Suppressor macrophage treated with lipopolysaccharide for 4 hours (primary cell): ENCODE measurements at regions not wholly inside any gene's neighbourhood (a gene's known extent, or its start where the extent isn't known, plus 50 kb on each side); places are given as distances from the start of the nearest gene placed in this dataset.
"Not testable (repeated sequence)": the region's sequence is repeated elsewhere in the genome, so short reads cannot be mapped to it uniquely, and the experiment has no call there.

Experiments
- DNase-seq: peaks from one replicate; pipeline ENCODE4 v3.0.0-alpha.2; 2020

DNA sequence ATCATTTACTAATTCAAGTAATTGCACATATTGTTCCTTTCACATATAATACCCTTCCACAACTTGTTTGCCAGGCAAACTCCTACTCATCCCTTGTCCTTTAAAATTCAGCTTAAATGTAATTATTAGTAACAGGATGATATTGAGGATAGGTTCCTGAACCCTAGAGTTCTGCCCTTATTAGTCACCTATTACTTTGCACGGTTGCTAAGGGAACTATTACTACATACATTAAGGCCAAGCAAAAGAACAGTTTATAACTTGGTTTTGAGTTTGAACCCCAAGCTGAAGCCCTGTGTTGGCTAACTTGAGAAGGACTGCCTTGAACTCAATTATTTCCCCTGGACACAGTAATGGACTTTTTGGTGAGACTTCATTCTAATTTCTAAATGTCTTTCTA lies 529.7 kb downstream of the IGSF11 start:
- DNase-seq, result no peak

- no peak for DNase-seq
These were observed 528.9 kb downstream of the IGSF11 start for GRCh38 chr3:118505784-118506183.

- no peak for DNase-seq
These were observed 523.2 kb downstream of the IGSF11 start for GRCh38 chr3:118511402-118511801.

- DNase-seq, result no peak
These were observed 522.3 kb downstream of the IGSF11 start for GRCh38 chr3:118512301-118512700.

DNA sequence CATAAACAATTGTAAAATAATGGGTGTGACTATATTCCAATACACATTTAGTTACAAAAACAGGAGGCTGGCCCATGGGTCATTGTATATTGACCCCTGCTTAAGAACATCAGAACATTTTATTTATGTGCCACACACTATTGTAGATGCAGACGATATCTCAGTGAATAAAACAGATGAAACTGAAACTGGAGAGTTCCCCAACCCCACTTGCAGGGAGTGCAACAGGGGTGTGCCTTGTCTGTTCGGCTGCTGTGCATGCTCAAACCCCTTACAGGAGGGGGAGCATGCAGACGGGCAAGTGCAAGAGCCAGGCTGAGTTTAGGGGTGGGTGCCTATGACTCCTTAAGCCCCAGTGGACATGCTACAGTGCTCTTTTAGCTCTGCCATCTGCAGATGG lies 509.6 kb downstream of the IGSF11 start:
- DNase-seq, result no peak

GRCh38 chr3:118526758-118527513 lies 507.7 kb downstream of the IGSF11 start:
- no peak for DNase-seq

DNA sequence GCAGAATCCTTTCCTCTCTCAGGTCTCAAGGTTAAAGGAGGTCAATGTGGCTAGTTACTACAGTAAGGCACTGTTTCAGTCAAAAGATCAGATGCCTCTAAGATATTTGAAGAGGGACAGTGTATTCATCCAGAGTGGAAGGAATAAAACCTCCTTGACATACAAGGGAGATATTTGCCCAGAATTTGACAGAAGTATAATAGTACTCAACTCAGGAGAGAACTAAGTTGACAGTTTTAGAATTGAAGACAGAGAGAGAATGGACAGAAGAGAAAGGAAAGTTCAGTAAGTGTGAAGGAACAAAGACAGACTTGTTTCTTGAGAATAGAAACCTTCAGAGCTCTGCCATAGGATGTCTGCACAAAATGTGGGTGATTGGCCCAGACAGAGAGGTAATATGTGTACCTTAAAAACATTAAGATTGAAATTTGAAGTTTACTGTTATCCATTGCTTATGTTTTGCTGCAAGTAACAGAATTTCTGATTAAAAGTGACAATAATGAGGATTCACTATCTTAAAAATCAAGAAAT lies 507.1 kb downstream of the IGSF11 start:
- DNase-seq, result no peak

DNA sequence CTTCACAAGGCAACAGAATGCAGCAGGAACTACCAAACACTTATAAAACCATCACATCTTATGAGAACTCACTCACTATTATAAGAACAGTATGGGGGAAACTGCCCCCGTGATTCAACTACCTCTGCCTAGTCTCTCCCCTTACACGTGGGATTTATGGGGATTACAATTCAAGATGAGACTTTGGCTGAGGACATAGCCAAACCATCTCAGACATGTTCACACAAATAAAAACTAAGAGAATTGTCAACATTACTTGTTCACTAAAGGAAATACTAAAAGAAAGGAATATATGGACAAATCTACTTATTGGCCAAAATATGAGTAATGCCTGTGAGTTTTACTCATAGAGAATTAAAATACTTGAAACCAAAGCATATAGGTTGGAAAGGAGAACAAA lies 505.1 kb downstream of the IGSF11 start:
- DNase-seq, result no peak

DNA sequence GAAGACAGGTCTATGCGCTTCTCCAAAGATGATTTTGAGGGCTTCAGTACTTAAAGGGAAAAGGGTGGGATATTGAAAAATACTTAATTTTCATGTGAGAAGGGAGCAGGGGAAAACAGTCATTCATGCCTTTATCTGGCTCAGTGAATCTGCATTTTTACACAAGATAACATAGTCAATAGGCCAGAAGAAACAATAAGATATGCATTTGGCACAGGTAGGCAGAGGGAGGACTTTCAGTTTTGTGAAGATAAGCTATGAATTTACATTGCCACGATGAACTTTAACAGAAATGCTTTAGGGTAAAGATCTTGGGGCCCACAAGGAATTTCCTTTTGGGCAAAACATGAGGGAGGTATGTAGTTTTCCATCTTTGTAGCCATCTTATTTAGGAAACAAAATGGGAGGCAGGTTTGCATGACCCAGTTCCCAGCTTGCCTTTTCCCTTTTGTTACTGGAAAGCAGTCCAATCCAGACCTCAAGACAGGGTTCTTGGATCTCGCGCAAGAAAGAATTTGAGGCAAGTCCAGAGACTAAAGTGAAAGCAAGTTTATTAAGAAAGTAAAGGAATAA lies 504.2 kb downstream of the IGSF11 start:
- DNase-seq, result no peak

GRCh38 chr3:118530927-118531356 lies 503.7 kb downstream of the IGSF11 start:
- DNase-seq, result not testable (repeated sequence)

DNA sequence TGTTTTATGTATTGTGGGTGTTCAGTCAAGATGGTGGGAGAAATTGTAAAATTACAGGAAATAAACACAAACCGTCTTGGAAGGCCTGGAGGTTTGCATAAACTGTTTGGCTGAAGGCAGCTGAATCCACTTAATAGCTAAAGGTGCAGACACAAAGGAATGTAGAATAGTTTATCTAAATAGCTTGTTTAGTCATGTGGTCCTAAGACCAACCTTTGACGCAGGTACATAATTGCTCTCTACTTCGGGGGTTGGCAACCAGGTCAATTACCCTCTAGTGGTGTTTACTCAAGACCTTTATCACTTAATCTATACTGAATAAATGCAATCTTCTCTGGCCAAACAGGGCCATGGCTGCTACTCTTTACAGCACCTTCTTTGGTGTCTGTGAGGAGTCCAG lies 502.8 kb downstream of the IGSF11 start:
- no peak for DNase-seq

DNA sequence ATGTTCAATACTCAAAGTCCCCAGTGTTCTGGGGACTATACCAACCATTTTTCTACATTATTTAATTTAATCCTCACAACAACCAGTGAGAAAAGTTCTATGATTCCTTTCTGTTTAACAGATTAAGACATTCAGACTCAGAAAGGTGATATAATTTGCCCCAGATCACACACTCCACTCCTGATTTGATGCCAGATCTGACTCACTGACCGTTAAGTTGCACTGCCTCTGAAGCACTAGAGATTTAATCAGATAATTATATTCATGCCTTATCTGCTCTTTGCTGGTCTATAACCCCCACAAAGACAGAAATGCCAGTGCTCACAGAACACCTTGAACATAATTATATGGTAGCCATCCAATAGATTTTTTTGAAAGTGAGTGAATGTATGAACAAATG lies 501.0 kb downstream of the IGSF11 start:
- no peak for DNase-seq

DNA sequence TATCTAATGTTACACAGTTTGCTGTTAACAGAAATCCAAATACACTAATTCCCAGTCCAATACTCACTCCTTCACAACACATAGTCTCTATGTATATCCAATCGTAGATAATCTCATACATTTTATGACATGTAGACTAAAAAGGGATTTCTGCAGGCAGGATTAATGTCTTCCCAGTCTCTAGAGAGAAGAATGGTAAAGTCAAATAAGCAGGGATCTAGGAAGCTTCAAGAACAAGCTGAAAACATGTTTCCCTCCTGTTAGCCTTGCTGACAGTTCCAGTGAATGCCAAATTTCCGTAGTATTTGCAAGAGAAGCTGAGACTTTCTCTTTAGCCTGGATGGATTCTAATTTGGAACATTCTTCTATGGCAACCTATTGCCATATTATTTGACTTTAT lies 500.1 kb downstream of the IGSF11 start:
- DNase-seq, result no peak

DNA sequence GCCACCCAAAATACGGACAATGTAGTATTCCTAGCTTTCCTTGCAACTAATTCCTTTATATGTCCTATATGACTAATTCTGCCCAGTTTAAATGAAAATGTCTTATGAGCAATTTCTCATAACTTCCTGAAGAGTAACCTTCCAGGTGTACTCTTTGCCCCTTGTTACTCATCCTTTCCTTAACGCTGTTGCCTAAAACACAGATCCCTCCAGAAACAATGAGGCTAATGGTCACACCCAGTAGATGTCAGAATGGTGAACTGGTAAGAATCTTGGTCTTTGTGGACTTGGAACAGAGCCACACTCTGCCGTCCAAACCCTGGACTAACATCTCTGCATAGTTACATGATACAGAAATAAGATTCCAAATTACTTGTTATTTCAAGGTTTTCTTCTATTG lies 497.9 kb downstream of the IGSF11 start:
- DNase-seq, result no peak

- DNase-seq, result no peak
These were observed 497.2 kb downstream of the IGSF11 start for GRCh38 chr3:118537454-118537853.

DNA sequence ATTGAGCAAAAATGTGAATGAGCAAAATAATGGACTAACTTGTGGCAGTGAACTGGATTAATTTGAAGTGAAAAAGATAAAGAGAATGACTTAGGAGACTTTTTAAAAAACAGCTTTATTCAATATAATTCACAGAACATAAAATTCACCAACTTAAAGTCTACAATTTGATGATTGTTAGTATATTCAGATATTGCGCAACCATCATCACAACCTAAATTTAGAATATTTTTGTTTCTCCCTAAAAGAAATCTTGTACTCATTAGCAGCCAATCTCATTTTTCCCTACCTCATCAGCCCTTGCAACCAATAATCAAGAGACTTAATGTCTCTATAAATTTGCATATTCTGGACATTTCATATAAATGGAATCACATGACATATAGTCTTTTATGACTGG lies 496.5 kb downstream of the IGSF11 start:
- DNase-seq, result no peak

DNA sequence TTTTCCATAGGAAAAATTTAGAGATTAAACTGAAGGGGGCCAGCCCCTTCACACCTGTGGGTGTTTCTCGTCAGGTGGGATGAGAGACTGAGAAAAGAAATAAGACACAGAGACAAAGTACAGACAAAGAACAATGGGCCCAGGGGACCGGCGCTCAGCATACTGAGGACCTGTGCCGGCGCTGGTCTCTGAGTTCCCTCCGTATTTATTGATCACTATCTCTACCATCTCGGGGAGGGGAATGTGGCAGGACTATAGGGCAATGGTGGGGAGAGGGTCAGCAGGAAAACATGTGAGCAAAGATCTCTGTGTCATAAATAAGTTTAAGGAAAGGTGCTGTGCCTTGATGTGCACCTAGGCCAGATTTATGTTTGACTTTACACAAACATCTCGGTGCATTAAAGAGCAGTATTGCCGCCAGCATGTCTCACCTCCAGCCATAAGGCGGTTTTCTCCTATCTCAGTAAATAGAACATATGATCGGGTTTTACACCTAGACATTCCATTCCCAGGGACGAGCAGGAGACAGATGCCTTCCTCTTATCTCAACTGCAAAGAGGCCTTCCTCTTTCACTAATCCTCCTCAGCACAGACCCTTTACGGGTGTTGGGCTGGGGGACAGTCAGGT lies 494.7 kb downstream of the IGSF11 start:
- not testable (repeated sequence) for DNase-seq

DNA sequence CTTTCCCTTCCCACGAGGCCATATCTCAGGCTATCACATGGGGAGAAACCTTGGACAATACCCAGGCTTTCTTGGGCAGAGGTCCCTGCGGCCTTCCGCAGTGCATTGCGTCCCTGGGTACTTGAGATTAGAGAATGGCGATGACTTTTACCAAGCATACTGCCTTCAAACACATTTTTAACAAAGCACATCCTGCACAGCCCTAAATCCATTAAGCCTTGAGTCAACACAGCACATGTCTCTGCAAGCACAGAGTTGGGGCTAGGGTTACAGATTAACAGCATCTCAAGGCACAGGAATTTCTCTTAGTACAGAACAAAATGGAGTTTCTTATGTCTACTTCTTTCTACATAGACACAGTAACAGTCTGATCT lies 494.2 kb downstream of the IGSF11 start:
- not testable (repeated sequence) for DNase-seq

GRCh38 chr3:118540826-118541225 lies 493.8 kb downstream of the IGSF11 start:
- DNase-seq, result no peak

DNA sequence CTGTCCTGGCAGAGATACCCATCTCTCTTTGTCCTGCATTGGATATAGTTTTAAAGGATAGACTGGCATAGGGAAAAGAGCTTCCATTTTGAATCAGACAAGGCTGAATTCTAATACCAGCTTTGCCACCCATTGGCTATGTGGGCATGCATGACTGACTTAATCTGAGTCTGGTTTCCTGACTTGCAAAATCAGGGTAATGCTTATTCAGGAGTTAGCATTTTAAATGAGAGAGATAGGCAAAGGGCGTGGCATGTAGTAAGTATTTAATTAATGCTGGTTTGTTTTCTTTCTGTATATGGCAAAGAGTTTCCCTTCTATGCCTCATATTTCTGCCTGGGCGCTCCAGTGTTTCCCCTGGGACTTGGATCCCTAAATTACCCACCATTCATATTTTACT lies 492.9 kb downstream of the IGSF11 start:
- DNase-seq, result no peak

DNA sequence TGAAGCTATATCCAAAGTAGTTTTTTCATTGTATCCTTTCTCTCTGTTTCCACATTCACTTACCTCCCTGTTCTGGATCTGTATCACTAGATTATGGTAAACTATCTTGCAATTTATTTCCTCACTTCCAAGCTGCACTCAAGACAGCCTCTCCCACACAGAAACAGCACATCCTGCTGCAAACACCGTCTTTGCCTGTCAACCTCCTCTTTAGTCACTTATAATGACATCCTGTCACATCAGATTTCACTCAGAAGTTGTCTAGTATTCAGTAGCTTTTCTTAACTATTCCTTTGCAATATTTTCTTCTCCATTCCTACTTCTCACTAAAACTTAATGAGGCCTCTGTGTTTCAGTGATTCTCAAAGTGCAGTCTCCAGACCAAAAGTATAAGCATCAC lies 490.8 kb downstream of the IGSF11 start:
- DNase-seq, result no peak

- no peak for DNase-seq
These were observed 490.2 kb downstream of the IGSF11 start for GRCh38 chr3:118544458-118544857.

- DNase-seq, result no peak
These were observed 486.2 kb downstream of the IGSF11 start for GRCh38 chr3:118548434-118548833.

GRCh38 chr3:118550122-118550521 lies 484.5 kb downstream of the IGSF11 start:
- no peak for DNase-seq
